Mucosa of descending colon (tissue), 3 donors: ENCODE measurements at regions not wholly inside any gene's neighbourhood (a gene's known extent, or its start where the extent isn't known, plus 50 kb on each side); places are given as distances from the start of the nearest gene placed in this dataset.
"Not testable (repeated sequence)": the region's sequence is repeated elsewhere in the genome, so short reads cannot be mapped to it uniquely, and the experiment has no call there.

Experiments
- ATAC-seq: fragments of 200-7000 bp; cut with Tn5 transposase; one replicate; pipeline ENCODE4 v1.9.1; 2020; ENCODE audit warnings: mild to moderate bottlenecking, moderate library complexity
- DNase-seq, 3 donors: peaks; one replicate each; pipeline ENCODE4 v3.0.0-alpha.2; 2020
- H3K36me3 ChIP-seq: fragments of 200-600 bp; one replicate; pipeline ENCODE4 v1.8.0; 2021; ENCODE audit warnings: low read depth, mild to moderate bottlenecking
- H3K4me1 ChIP-seq: fragments of 200-600 bp; one replicate; pipeline ENCODE4 v1.8.0; 2021; ENCODE audit warnings: low read depth, mild to moderate bottlenecking
- H3K4me3 ChIP-seq: fragments of 200-600 bp; one replicate; pipeline ENCODE4 v1.8.0; 2021; ENCODE audit warnings: mild to moderate bottlenecking
- H3K9me3 ChIP-seq: fragments of 200-600 bp; one replicate; pipeline ENCODE4 v1.8.0; 2021; ENCODE audit warnings: mild to moderate bottlenecking
- intact Hi-C, 2 donors: fragments of 100-400 bp; cut with DNase I in 1 of 2; cut with micrococcal nuclease in 1 of 2; formaldehyde crosslinking; loops; one replicate each; pipeline versions ENCODE4 v1.11.0 to v1.11.1; 2022; cut with DNase I, micrococcal nuclease
- TF ChIP-seq, protein P1 (sequence below): fragments of 200-600 bp; IDR thresholded peaks from one replicate; pipeline ENCODE4 v1.8.0; 2022; ENCODE audit warnings: antibody characterized with exemption, mild to moderate bottlenecking
- donor health status: DM: no; HTN: no; CAD: no; lungs with moderate emphysema.
- donor health status: DM: no; HTN: no; CAD: no.
- donor health status: DM: no; HTN: yes; CAD: no.

DNA sequence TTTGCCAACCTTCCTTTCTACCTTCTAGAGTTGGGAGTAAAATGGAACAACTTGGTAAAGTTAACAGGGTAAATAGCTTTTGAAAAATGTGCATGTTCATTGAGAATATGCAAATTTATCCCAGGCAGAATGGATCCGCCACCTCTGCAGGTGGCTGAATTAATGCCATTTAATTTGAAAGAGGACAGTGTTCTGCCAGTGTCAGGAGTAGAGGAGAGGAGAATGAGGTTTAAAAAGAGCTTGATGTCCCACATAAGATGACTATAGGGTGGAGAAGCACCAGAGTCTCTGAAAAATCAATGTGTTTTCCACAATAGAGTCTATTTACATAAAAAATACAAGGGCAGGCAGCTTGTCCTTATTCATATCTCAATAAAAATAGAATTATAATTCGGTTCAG, 1804.3 kb upstream of the PCDH10 start:
- intact Hi-C loops = no loop called here
- H3K4me1 ChIP-seq = no peaks in the 10 kb centered on the region
- ATAC-seq = no peak
- TF ChIP-seq, protein P1, sequence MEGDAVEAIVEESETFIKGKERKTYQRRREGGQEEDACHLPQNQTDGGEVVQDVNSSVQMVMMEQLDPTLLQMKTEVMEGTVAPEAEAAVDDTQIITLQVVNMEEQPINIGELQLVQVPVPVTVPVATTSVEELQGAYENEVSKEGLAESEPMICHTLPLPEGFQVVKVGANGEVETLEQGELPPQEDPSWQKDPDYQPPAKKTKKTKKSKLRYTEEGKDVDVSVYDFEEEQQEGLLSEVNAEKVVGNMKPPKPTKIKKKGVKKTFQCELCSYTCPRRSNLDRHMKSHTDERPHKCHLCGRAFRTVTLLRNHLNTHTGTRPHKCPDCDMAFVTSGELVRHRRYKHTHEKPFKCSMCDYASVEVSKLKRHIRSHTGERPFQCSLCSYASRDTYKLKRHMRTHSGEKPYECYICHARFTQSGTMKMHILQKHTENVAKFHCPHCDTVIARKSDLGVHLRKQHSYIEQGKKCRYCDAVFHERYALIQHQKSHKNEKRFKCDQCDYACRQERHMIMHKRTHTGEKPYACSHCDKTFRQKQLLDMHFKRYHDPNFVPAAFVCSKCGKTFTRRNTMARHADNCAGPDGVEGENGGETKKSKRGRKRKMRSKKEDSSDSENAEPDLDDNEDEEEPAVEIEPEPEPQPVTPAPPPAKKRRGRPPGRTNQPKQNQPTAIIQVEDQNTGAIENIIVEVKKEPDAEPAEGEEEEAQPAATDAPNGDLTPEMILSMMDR = no peak
- no peaks in the 10 kb centered on the region for H3K9me3 ChIP-seq
- DNase-seq = no peak
- H3K4me3 ChIP-seq = no peak overlapping the region
- no peaks in the 10 kb centered on the region for H3K36me3 ChIP-seq

DNA sequence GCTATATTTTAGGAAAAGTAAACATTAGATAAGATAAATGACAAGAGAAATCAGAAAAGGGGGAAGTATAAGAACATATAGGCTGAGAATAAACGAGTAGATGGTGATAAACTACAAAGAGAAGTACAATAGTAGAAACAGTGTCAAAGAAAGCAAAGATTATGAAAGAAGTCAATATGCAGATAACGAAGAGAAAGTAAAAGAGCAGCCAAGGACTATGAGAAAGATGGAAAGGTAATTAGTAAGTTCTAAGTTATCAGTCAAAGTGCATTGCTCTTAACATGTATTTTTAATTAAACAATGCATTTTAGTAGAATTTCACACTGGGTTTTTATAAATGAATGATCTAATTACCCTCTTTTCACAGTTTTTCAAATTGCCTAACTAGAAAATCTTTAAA, 1801.3 kb upstream of the PCDH10 start:
- intact Hi-C loops = no loop called here
- ATAC-seq (no peak), DNase-seq (no peak)
- H3K4me3 ChIP-seq = no peak overlapping the region
- H3K9me3 ChIP-seq = no peaks in the 10 kb centered on the region
- TF ChIP-seq, protein P1 = no peak
- H3K36me3 ChIP-seq = no peaks in the 10 kb centered on the region
- no peaks in the 10 kb centered on the region for H3K4me1 ChIP-seq

DNA sequence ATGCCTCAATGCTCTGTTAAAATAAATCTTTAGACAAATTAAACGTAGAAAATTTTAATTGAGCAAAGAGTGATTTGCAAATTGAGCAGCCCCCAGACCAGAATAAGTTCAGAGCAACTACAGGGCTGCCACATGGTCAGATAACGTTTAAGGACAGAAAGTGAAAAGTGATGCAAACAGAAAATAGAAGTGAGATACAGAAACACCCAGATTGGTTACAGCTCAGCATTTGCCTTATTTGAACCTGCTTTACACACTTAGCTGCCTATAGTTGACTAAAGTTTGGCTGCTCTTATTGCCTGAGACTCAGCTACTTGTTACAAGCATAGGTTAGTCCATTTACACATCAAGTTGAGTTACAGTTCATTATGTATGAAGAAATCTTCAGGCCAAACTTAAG, 1800.8 kb upstream of the PCDH10 start:
- TF ChIP-seq, protein P1 = no peak
- no peaks in the 10 kb centered on the region for H3K9me3 ChIP-seq
- DNase-seq (no peak), ATAC-seq (no peak)
- no peak overlapping the region for H3K4me3 ChIP-seq
- no peaks in the 10 kb centered on the region for H3K36me3 ChIP-seq
- H3K4me1 ChIP-seq = no peaks in the 10 kb centered on the region
- intact Hi-C loops = no loop called here

DNA sequence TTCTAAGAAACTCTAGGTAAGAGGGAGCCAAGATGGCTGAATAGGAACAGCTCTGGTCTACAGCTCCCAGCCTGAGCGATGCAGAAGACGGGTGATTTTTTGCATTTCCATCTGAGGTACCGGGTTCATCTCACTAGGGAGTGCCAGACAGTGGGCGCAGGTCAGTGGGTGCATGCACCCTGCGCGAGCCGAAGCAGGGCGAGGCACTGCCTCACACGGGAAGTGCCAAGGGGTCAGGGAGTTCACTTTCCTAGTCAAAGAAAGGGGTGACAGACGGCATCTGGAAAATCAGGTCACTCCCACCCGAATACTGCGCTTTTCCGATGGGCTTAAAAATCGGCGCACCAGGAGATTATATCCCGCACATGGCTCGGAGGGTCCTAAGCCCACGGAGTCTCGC, 1796.7 kb upstream of the PCDH10 start:
- H3K4me1 ChIP-seq, DNase-seq, ATAC-seq, H3K4me3 ChIP-seq, H3K9me3 ChIP-seq, H3K36me3 ChIP-seq, intact Hi-C loops: not testable (repeated sequence)

DNA sequence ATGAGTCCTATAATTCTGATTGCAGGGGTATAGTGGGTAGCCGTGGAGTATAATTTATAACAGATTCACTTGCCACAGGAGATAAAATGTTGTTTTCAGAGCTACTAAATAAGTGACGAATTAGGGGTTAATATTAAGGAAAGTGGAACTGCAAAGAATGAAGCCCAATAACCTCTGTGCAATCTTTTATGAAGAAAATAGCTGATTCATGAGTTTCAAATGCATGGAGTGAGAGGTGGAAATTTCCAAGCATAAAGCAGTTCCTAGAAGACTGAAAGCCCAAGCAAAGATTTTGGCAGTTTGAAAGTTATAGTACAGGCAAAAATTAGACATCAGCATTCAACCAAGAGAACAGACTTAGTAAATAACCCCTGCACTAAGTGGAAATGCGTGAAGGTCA, 1782.4 kb upstream of the PCDH10 start:
- Histone ChIP-seq H3K9me3 (no peaks in the 10 kb centered on the region), H3K4me1 (no peaks in the 10 kb centered on the region), H3K36me3 (no peaks in the 10 kb centered on the region), H3K4me3 (no peak overlapping the region)
- TF ChIP-seq, protein P1 = no peak
- no peak for ATAC-seq
- intact Hi-C loops = no loop called here
- DNase-seq = no peak

DNA sequence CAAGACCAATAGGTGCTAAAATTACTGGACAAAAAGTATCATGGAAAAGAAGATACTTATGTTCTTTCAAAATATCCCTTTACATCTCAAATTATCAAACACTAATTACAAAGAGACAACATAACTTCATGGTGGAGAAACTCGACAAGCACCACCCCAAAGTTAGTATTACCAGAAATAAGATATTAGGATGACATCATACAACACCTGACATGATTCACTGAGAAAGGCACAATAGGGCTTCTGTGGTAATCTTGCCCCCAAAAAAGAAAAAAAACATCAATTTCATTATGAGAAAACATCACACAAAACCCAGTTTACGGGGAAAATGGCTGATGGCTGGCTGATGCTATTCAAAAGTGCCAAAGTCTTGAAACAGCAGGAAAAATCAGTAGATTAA, 1781.7 kb upstream of the PCDH10 start:
- intact Hi-C loops = no loop called here
- TF ChIP-seq, protein P1 = no peak
- no peaks in the 10 kb centered on the region for H3K9me3 ChIP-seq
- DNase-seq = no peak
- no peaks in the 10 kb centered on the region for H3K36me3 ChIP-seq
- ATAC-seq = no peak
- no peak overlapping the region for H3K4me3 ChIP-seq
- H3K4me1 ChIP-seq = no peaks in the 10 kb centered on the region
